Thyroid gland (tissue), 4 donors: ENCODE measurements at regions not wholly inside any gene's neighbourhood (a gene's known extent, or its start where the extent isn't known, plus 50 kb on each side); places are given as distances from the start of the nearest gene placed in this dataset. TPM values are rescaled to one million over a fixed set of nuclear protein-coding genes. Genes with fewer than 3 reads are reported as not detected.

Experiments
- DNase-seq, 2 donors: peaks; one replicate each; pipeline ENCODE4 v3.0.0-alpha.2; 2019
- H3K27ac ChIP-seq, 3 donors: fragments of 200-600 bp; sonication (generic); 1 replicate in 2 of 3; 2 replicates in 1 of 3; pipeline ENCODE4 v1.5.1; 2016 to 2019; ENCODE audit warnings: mild to moderate bottlenecking in 1 of 3, moderate library complexity in 1 of 3
- H3K27me3 ChIP-seq: fragments of 200-600 bp; sonication (generic); one replicate; pipeline ENCODE4 v1.5.1; 2019
- H3K36me3 ChIP-seq, 2 donors: fragments of 200-600 bp; sonication (generic); one replicate each; pipeline ENCODE4 v1.5.1; 2016 to 2019
- H3K4me1 ChIP-seq, 2 donors: fragments of 200-600 bp; sonication (generic); one replicate each; pipeline ENCODE4 v1.5.1; 2017 to 2019
- H3K4me3 ChIP-seq, 3 donors: fragments of 200-600 bp; sonication (generic); replicated peaks in 1 of 3; 1 replicate in 2 of 3; 2 replicates in 1 of 3; pipeline ENCODE4 v1.5.1; 2016; ENCODE audit warnings: mild to moderate bottlenecking in 1 of 3
- H3K9me3 ChIP-seq: fragments of 200-600 bp; sonication (generic); one replicate; pipeline ENCODE4 v1.5.1; 2017
- CTCF ChIP-seq, 6 experiments: fragments of 200-600 bp in 3 of 6; fragments of 450-650 bp in 3 of 6; sonication (generic) in 3 of 6; IDR thresholded peaks; one replicate each; pipeline ENCODE4 v1.5.1; 2016 to 2019; ENCODE audit warnings: antibody characterized with exemption in 6 of 6, mild to moderate bottlenecking in 2 of 6, inconsistent platforms in 1 of 6, moderate library complexity in 1 of 6
- POLR2A ChIP-seq, 2 donors: fragments of 450-650 bp; IDR thresholded peaks; one replicate each; pipeline ENCODE4 v1.6.1; 2017; ENCODE audit warnings: antibody characterized with exemption in 2 of 2, mild to moderate bottlenecking in 2 of 2, moderate library complexity in 1 of 2
- WGBS, 2 donors: methylation state at CpG; one replicate each; pipeline ENCODE4 v1.1.5; 2017; 5-methylcytosine and 5-hydroxymethylcytosine counted together
- intact Hi-C: fragments of 100-400 bp; cut with DNase I; formaldehyde crosslinking; loops from one replicate; pipeline ENCODE4 v1.15.1; 2023
- small RNA-seq: library from RNA; depleted of rRNA; stranded (forward); fragments of <200 nt; gene quantifications from one replicate; pipeline ENCODE3, GENCODE V24; 2016

GRCh38 chr7:34603711-34604444 lies 54.1 kb upstream of the NPSR1 start:
- Histone ChIP-seq H3K4me1 (no peaks in the 10 kb centered on the region), H3K27me3 (no peaks in the 10 kb centered on the region), H3K36me3 (no peaks in the 10 kb centered on the region), H3K9me3 (no peaks in the 10 kb centered on the region), H3K4me3 (no peak overlapping the region), H3K27ac (no peak overlapping the region)
- intact Hi-C loops = no loop called here
- no peak for DNase-seq
- WGBS, 2 donors = 72 to 79% methylated on average over 3 of the region's 3 CpGs
- TF ChIP-seq POLR2A (IDR thresholded peaks at IDR 0.05) (no peak), CTCF (IDR thresholded peaks at IDR 0.05) (no peak)

Small RNAs in the stretch of these regions (small RNA-seq; reads per million reads assigned to genes)
- gene RNU6-438P = not detected
